ENCODE measurements at regions not wholly inside any gene's neighbourhood (a gene's known extent, or its start where the extent isn't known, plus 50 kb on each side); places are given as distances from the start of the nearest gene placed in this dataset.

DNA sequence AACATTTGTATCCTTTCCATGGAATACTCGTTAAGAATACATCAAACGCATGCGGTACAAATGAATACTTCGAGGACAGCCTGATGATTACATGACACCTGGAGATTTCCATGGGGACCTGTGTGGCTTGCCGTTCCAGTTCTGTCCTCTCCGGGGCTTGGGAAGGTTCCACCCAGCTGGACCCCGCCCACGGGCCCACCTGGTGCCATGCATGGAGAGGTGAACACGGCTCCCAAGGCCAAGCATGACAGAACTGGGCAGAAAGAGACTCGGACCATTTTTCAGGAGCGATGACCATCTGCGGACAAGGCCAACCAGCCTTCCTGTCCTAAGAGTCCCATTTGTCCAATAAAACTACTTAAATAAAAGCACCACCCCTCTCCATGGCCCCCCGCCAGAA, 80.1 kb downstream of the TEX36 start:
- dilution Hi-C loops (cut with MboI; ENCODE audit: extremely low pct_ligation_motif_present, low sequenced_read_pairs) (no loop called here), intact Hi-C loops (cut with micrococcal nuclease) (no loop called here)
- Histone ChIP-seq H3K27me3 (ENCODE audit: control insufficient read depth in 2 of 2, insufficient read depth in 2 of 2, low read length in 2 of 2) (peaks cover 1 to 2% of the 10 kb centered on the region in 2 experiments), H3K27ac (ENCODE audit: insufficient read depth, low read depth, low read length) (no peak overlapping the region), H3K79me2 (ENCODE audit: control insufficient read depth, insufficient read depth, low read length) (no peaks in the 10 kb centered on the region), H3K4me2 (ENCODE audit: insufficient read depth, low read length) (no peak overlapping the region), H3K9me3 (replicated peaks; ENCODE audit: control insufficient read depth, insufficient read depth, low read length) (no peaks in the 10 kb centered on the region), H3K9me1 (replicated peaks; ENCODE audit: control insufficient read depth, extremely low read depth, insufficient read depth, low read length) (no peaks in the 10 kb centered on the region), H3K4me1 (ENCODE audit: control insufficient read depth, extremely low read depth, insufficient read depth, low read length) (peaks cover 22% of the 10 kb centered on the region), H3K9ac (replicated peaks; ENCODE audit: extremely low read depth, insufficient read depth, low read length) (no peak overlapping the region), H3K36me3 (ENCODE audit: control insufficient read depth in 2 of 2, extremely low read depth in 1 of 2, insufficient read depth in 2 of 2, low read length in 2 of 2) (no peaks in the 10 kb centered on the region), H3K4me3 (replicated peaks in 1 of 3; ENCODE audit: insufficient read depth in 1 of 3, low read depth in 1 of 3, low read length in 3 of 3) (no peak overlapping the region), H4K20me1 (replicated peaks; ENCODE audit: control insufficient read depth, extremely low read depth, insufficient read depth, low read length) (no peaks in the 10 kb centered on the region), H2AFZ (ENCODE audit: low read depth, low read length) (no peak overlapping the region)
- FAIRE-seq (no peak), DNase-seq (ENCODE audit: low read depth, low spot score) (no peak)
- BruUV-seq (replicated peaks): no TSS peak
- TF ChIP-seq JUN (IDR thresholded peaks at IDR 0.05; ENCODE audit: borderline replicate concordance, insufficient read depth, insufficient read length, low read depth): no peak
- TF ChIP-seq POLR2A (IDR thresholded peaks at IDR 0.05; ENCODE audit: low read depth, low read length): no peak
- no peak for TF ChIP-seq POLR2AphosphoS5 (IDR thresholded peaks at IDR 0.05; ENCODE audit: insufficient read depth, low read depth, low read length)
- TF ChIP-seq MYC (IDR thresholded peaks at IDR 0.05; ENCODE audit: low read depth, low read length): no peak
- no peak for TF ChIP-seq FOS (IDR thresholded peaks at IDR 0.05; ENCODE audit: borderline replicate concordance, insufficient read depth, low read length)
- TF ChIP-seq CTCF (IDR thresholded peaks at IDR 0.05; ENCODE audit: extremely low read depth in 1 of 2, insufficient read depth in 1 of 2, low read depth in 1 of 2, low read length in 2 of 2): no peak
- TF ChIP-seq, protein P1, sequence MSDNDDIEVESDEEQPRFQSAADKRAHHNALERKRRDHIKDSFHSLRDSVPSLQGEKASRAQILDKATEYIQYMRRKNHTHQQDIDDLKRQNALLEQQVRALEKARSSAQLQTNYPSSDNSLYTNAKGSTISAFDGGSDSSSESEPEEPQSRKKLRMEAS (IDR thresholded peaks at IDR 0.05; ENCODE audit: insufficient read depth, insufficient read length): no peak
- no peak for TF ChIP-seq EZH2 (IDR thresholded peaks at IDR 0.05; ENCODE audit: borderline replicate concordance, low read depth, low read length, severe bottlenecking)
- no peak for TF ChIP-seq GATA2 (IDR thresholded peaks at IDR 0.05; ENCODE audit: insufficient read depth, insufficient read length, low read depth, low read length)
- CTCF ChIA-PET: no interaction called here
- POLR2A ChIA-PET: no interaction called here
